ENCODE measurements at regions not wholly inside any gene's neighbourhood (a gene's known extent, or its start where the extent isn't known, plus 50 kb on each side); places are given as distances from the start of the nearest gene placed in this dataset.

DNA sequence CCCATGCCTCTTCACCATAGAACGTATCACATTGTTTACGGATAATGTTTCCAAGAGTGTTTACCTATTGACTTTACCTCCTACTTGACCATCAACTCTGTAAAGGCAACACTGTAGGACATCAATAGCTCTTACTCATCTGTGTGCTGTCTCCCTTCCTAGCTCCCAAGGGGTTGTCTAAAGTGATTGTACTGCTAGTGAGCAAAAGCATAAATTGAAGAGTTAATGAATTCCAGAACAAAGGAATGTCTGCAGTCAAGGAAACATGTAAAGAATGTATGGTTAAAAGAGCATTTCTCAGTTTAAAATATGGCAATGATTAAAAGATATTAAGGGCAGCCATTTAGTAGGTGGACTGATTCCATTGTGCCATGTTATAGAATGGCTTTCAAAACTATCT, 985.4 kb downstream of the TBC1D32 start (continued):
- TF ChIP-seq, protein P1, sequence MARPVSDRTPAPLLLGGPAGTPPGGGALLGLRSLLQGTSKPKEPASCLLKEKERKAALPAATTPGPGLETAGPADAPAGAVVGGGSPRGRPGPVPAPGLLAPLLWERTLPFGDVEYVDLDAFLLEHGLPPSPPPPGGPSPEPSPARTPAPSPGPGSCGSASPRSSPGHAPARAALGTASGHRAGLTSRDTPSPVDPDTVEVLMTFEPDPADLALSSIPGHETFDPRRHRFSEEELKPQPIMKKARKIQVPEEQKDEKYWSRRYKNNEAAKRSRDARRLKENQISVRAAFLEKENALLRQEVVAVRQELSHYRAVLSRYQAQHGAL (CRISPR knock-in tag; IDR thresholded peaks at IDR 0.05; ENCODE audit: not compliant biosample characterization), result no peak
- TF ChIP-seq, protein P2, sequence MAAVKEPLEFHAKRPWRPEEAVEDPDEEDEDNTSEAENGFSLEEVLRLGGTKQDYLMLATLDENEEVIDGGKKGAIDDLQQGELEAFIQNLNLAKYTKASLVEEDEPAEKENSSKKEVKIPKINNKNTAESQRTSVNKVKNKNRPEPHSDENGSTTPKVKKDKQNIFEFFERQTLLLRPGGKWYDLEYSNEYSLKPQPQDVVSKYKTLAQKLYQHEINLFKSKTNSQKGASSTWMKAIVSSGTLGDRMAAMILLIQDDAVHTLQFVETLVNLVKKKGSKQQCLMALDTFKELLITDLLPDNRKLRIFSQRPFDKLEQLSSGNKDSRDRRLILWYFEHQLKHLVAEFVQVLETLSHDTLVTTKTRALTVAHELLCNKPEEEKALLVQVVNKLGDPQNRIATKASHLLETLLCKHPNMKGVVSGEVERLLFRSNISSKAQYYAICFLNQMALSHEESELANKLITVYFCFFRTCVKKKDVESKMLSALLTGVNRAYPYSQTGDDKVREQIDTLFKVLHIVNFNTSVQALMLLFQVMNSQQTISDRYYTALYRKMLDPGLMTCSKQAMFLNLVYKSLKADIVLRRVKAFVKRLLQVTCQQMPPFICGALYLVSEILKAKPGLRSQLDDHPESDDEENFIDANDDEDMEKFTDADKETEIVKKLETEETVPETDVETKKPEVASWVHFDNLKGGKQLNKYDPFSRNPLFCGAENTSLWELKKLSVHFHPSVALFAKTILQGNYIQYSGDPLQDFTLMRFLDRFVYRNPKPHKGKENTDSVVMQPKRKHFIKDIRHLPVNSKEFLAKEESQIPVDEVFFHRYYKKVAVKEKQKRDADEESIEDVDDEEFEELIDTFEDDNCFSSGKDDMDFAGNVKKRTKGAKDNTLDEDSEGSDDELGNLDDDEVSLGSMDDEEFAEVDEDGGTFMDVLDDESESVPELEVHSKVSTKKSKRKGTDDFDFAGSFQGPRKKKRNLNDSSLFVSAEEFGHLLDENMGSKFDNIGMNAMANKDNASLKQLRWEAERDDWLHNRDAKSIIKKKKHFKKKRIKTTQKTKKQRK (IDR thresholded peaks at IDR 0.05; ENCODE audit: low read length), result no peak

DNA sequence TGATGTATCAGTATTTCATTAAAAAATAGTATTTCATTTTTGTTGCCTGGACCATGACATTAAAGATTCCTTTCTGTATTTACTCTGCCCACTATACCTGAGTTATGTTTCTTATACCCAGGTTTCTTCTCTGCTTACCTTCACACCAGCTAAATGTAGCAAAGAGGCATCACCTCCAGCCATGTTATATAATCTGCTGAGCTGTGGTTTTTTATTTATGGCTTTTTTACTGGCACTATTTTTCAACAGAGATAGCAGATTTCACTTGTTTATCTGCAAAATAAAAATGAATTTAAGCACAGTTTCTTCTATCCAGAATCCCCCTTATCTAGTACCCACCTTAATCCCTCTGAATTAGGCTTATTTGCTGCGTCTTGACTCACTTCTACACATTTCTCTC, 979.0 kb upstream of the MAN1A1 start:
- ChIA-PET POLR2A (no interaction called here), CTCF (ENCODE audit: low intra/inter-chr PET ratio, low total read pairs) (no interaction called here)
- Histone ChIP-seq H3K4me3 (replicated peaks in 1 of 3; ENCODE audit: insufficient read depth in 1 of 3, low read depth in 2 of 3, low read length in 3 of 3) (no peak overlapping the region), H3K9me3 (ENCODE audit: low read length) (no peaks in the 10 kb centered on the region), H3K27ac (ENCODE audit: extremely low read length, insufficient read depth, low read length) (no peak overlapping the region), H3K9ac (ENCODE audit: insufficient read depth, low read depth, low read length) (no peak overlapping the region), H2AFZ (ENCODE audit: low read length) (no peak overlapping the region), H3K4me1 (ENCODE audit: insufficient read depth, low read length) (peaks cover 6% of the 10 kb centered on the region), H3K4me2 (ENCODE audit: low read depth, low read length) (no peak overlapping the region), H3K27me3 (ENCODE audit: control insufficient read depth in 1 of 2, insufficient read depth in 2 of 2, low read length in 2 of 2) (no peaks in the 10 kb centered on the region), H4K20me1 (ENCODE audit: insufficient read depth, low read length) (no peaks in the 10 kb centered on the region), H3K36me3 (replicated peaks in 1 of 2; ENCODE audit: control insufficient read depth in 1 of 2, insufficient read depth in 2 of 2, low read length in 2 of 2) (no peaks in the 10 kb centered on the region), H3K79me2 (ENCODE audit: insufficient read depth, low read length) (no peaks in the 10 kb centered on the region)
- TF ChIP-seq MAFK (conservative IDR thresholded peaks at IDR 0.05 in 1 of 2, IDR thresholded peaks at IDR 0.05 in 1 of 2; ENCODE audit: low read length in 2 of 2), result peak; percentile 42 to 72; a peak in 2 of 4 replicates
- TF ChIP-seq YEATS2 (CRISPR knock-in tag; IDR thresholded peaks at IDR 0.05; ENCODE audit: borderline replicate concordance), result no peak
- no peak for TF ChIP-seq ZNF451 (CRISPR knock-in tag; IDR thresholded peaks at IDR 0.05)
- no peak for TF ChIP-seq MEIS1 (CRISPR knock-in tag; IDR thresholded peaks at IDR 0.05; ENCODE audit: borderline replicate concordance)
- no peak for TF ChIP-seq CBFB (CRISPR knock-in tag; IDR thresholded peaks at IDR 0.05)
- TF ChIP-seq MAFF (IDR thresholded peaks at IDR 0.05; ENCODE audit: low read depth, low read length), result peak; percentile 55; the same call in 1 of the 2 replicates
- WGBS (ENCODE audit: low lambda C conversion rate), result 100% methylated on average over 1 of the region's 1 CpG
- in situ Hi-C loops (cut with HindIII; ENCODE audit: extremely low pct_ligation_motif_present, low pct_unique_long_range_greater_than_20kb) (no loop called here), intact Hi-C loops (cut with micrococcal nuclease; ENCODE audit: unreplicated experiment) (no loop called here)
- DNase-seq (ENCODE audit: low spot score), result no peak
- no TSS peak for BruUV-seq (replicated peaks)
- no peak for FAIRE-seq
- no peak for ATAC-seq
